Fibroblast of skin of left quadriceps (primary cell): ENCODE measurements at regions not wholly inside any gene's neighbourhood (a gene's known extent, or its start where the extent isn't known, plus 50 kb on each side); places are given as distances from the start of the nearest gene placed in this dataset.
"Not testable (repeated sequence)": the region's sequence is repeated elsewhere in the genome, so short reads cannot be mapped to it uniquely, and the experiment has no call there.

Experiments used
- DNase-seq, 2 experiments: peaks; one replicate each; pipeline ENCODE4 v3.0.0-alpha.2; 2013; ENCODE audit warnings: low read depth in 2 of 2

- peak; percentile 84 to 85 for DNase-seq
Observed at GRCh38 chr2:21837168-21837960, 713.6 kb downstream of the TDRD15 start.

GRCh38 chr2:21841341-21841740 lies 717.6 kb downstream of the TDRD15 start:
- DNase-seq = no peak

DNA sequence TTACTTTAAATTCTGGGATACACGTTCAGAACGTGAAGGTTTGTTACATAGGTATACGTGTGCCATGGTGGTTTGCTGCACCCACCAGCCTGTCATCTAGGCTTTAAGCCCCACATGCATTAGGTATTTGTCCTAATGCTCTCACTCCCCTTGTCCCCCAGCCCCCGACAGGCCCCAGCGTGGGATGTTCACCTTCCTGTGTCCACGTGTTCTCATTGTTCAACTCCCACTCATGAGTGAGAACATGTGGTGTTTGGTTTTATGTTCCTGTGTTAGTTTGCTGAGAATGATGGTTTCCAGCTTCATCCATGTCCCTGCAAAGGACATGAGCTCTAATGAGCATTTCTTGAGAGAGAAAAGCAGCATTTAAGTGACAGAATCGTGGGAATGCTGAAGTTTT lies 726.6 kb downstream of the TDRD15 start:
- DNase-seq = not testable (repeated sequence)

- no peak for DNase-seq
Observed at GRCh38 chr2:21854938-21855337, 731.2 kb downstream of the TDRD15 start.

GRCh38 chr2:21856708-21857107 lies 732.9 kb downstream of the TDRD15 start:
- DNase-seq = no peak

DNA sequence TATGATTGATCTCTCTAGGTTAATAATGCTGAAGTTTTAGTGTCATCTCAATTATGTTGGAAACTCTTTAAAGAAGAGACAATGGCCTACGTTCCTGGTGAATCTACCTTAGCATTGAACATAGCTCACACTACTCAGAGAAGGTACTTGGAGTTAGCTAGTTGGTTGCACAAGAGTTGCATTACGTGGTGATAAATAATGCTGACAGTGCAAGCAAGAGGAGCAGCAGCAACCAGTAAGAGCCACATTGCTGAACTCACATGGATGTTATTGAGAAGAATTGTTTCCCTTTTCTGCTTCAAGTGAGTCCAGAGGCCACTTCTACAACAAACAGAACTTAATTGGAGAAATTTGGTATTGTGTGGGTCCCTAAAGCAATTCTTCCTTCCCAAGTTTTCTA lies 737.1 kb downstream of the TDRD15 start:
- DNase-seq = no peak

DNA sequence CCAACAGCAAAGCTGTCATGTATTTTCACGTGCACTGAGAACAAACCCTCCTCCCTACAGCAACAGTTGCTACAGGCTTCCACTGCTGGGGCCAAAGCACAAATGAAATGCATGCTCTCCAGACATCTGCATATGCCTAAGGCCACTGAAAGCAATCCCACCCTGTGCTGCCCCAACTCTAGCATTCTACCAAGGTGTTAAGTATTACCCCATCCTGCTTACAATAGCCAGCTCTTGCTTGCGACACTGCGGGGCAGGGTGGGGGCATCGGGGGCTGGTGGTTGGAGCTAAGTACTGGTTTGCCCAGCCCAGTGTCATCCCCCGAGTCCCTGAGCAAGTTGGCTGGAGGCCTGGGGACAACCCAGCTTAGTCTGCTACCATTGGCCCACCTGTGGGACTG lies 742.5 kb downstream of the TDRD15 start:
- no peak for DNase-seq

DNA sequence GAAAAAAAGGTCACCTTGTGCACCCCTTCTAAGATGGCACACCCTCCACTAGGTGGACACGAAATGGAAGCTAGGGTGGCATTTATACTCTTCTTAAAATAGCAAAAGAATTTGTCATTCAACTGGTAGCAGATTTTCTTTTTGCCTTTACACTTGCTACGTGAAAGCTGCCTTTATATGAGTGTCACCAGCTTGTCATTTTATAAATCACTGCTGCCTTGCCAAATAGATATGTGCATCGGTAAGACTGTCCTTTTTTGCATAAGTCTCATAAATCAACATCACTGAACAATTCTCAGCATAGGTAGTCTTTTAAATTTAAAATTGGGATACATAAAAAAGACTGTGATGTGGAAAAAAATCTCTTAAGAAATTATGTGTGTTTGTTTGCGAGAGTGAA lies 764.1 kb downstream of the TDRD15 start:
- no peak for DNase-seq

- no peak for DNase-seq
Observed at GRCh38 chr2:21890041-21890440, 766.3 kb downstream of the TDRD15 start.

DNA sequence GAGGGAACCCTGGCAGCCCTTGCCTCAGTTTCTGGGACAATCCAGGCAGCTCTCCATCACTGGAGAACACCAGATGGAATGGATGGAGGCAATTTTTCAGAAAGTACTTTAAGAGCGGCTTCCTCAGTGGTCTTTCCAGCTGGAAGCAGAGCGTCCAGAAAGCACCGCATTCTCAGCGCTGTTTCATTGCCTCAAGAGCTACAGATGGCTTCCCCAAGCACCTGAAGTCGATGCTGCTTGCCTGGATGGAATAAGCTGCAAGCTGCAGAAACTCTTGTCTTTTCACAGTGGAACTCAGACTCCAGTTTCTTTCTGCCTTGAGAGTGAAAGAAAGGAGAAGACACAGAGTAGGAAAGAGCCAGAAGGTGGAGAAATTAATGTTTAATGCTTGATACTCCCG lies 766.9 kb downstream of the TDRD15 start:
- DNase-seq = no peak

DNA sequence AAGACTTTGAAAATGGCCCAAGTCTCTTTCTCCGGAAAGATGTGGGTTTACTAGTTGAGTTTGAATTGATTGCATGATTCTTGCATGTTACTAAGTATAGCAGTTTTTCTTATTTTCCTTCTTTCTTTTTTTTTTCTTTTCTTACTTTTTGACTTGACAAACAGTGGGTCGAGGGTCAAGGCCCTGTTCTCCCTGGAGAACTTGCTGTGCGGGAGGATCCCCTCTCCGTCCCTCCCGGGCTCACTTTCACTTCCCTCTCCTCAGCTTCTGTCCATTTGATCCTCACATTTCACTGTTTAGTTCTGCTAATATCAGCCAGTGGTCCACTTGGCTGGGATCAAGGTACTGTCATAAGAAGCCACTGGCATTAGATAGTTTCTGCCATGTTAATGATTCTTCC lies 767.4 kb downstream of the TDRD15 start:
- no peak for DNase-seq

DNA sequence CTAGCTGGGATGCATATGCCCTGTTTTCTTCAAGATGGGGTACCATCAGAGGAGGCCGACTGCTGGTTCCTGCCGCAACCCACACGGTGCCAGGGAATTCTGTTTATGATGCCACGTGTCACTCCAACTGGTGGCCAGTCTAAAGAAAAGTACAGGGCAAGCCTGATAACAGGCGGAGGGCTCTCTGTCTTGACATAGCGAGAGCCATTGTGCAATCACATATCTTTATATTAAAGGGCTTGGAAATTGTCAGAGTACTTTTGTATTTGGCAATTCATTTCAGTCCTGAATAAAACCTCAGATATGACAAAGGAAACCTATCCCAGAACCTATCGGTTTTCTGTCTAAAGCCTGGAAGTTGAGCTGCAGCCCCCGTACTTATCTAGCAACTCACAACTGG lies 768.4 kb downstream of the TDRD15 start:
- DNase-seq = no peak

DNA sequence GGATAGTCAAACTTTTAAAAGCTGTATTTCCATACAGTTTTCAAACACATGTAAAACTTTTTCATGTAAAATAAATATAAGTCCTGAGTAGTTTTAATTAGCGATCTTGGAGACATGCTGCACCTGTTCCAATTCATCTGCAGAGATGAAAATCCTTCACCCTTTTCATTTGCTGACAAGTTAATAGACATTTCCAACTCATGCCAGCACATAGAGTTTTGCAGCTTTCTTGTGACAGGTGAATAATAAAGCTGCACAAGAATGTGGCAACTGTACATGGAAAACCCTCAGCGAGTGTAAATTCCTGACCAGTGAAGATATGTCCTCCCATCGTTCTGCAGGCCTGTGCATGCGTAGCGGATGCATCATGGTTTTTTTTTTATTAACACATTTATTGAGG lies 771.4 kb downstream of the TDRD15 start:
- DNase-seq = no peak

DNA sequence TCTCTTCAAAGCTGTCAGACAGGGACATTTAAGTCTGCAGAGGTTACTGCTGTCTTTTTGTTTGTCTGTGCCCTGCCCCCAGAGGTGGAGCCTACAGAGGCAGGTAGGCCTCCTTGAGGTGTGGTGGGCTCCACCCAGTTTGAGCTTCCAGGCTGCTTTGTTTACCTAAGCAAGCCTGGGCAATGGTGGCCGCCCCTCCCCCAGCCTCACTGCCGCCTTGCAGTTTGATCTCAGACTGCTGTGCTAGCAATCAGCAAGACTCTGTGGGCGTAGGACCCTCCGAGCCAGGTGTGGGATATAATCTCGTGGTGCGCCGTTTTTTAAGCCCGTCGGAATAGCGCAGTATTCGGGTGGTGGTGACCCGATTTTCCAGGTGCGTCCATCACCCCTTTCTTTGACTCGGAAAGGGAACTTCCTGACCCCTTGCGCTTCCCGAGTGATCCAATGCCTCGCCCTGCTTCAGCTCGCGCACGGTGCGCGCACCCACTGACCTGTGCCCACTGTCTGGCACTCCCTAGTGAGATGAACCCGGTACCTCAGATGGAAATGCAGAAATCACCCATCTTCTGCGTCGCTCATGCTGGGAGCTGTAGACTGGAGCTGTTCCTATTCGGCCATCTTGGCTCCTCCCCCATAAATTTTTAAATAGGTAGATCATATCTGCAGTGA lies 785.1 kb downstream of the TDRD15 start:
- not testable (repeated sequence) for DNase-seq

GRCh38 chr2:21910832-21911507 lies 787.2 kb downstream of the TDRD15 start:
- DNase-seq = no peak

GRCh38 chr2:21912405-21912804 lies 788.6 kb downstream of the TDRD15 start:
- DNase-seq = no peak

- DNase-seq = no peak
Observed at GRCh38 chr2:21915201-21915600, 791.4 kb downstream of the TDRD15 start.

GRCh38 chr2:21916934-21917522 lies 793.3 kb downstream of the TDRD15 start:
- DNase-seq = no peak

- DNase-seq = no peak
Observed at GRCh38 chr2:21920721-21921120, 797.0 kb downstream of the TDRD15 start.

GRCh38 chr2:21924640-21925285 lies 801.0 kb downstream of the TDRD15 start:
- no peak for DNase-seq

DNA sequence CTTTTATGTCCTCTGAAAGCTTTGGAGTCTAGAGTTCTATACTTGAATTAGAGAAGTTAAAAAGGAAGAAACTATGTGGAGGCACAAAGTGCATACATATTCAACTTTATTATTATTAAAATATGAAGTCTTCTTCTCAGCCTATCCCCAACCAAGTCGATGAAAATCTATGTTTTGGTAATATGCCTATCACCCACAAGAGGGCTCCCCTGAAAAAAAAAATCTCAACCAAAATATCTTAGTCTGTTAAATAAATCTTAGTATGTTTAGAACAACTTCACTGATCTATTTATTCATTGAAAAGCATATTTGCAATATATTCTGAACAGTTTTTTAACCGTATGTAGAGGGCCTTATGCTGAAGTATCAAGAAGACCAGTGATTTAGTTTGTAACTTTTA lies 804.5 kb downstream of the TDRD15 start:
- no peak for DNase-seq

DNA sequence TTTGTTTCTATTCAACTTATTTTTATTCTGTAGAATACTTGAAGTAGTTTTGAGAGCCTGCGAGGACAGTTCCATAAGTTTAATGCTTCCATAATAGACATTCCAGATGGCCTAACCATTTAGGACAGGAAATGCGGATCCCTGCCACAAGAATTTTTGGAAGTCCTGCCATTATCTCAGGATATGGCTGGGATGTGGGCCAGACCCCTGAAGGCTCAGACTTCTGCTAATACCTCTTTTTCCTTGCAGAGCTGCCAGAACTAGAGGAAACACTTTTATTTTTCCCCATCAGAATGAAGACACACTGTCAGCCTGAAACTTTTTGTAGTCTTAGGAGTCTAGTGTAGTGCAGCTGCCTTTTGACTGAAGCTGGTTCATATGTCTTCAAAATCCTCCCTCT lies 806.5 kb downstream of the TDRD15 start:
- DNase-seq = peak; percentile 4 to 9
